NCI-H526 treated with DMSO at 0.1 percent for 48 hours (cell line): ENCODE measurements at regions not wholly inside any gene's neighbourhood (a gene's known extent, or its start where the extent isn't known, plus 50 kb on each side); places are given as distances from the start of the nearest gene placed in this dataset.

Source experiments
- DNase-seq: peaks from one replicate; lab custom pipeline; 2025; lab: John Stamatoyannopoulos, UW

DNA sequence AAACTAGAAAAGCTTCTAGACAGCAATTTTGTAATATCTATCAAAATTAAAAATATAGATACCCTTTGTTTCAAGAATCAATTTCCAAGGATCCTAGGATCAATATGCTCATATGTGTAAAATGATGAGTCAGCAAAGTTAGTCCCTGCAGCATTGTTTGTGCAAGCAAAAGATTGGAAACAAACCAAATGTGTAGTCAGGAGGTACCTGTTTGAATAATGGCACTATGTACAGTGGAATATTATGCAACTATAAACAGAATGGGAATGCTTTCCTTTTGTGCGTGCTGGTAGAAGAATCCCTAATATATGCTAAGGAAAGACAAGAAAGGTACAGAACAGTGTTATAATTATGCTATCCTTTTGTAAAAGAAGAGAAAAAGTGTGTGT, 58.5 kb upstream of the PJA2 start:
- DNase-seq, result no peak

DNA sequence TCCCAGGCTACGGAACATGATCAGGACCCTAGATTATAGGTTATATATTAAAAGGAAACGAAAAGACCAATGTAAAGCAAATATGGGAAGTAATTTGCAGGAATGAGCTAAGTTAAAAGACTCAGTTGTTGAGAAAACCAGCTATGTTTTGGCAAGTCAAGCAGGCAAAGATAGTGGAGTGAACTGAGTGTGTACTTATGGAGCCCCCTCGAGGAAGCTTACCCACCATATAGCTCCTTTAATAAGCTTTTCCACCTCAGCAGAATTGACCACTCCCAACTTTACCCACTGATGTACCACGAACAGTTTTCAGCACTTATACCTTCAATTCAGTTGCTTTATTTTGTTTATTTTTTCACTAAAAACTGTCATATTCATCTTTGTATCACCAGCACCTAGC, 57.3 kb upstream of the PJA2 start:
- no peak for DNase-seq
